ENCODE measurements at regions not wholly inside any gene's neighbourhood (a gene's known extent, or its start where the extent isn't known, plus 50 kb on each side); places are given as distances from the start of the nearest gene placed in this dataset.

DNA sequence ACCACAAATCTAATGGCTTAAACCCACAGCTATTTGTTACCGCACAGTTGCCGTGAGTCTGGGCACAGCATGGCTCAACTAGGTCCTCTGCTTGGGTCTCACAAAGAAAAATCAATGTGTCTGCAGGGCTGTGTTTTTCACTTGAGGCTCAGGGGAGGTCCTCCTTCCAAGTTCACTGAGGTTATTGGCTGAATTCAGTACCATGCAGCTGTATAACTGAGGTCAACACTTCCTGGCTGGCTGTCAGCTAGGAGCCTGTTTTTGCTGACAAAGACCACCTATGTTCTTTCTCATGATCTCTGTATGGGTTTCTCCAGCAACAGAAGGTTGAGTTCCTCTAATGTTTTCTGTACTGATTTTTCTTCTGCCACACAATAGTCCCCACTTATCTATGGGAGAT is 736.7 kb upstream of the PRKX start:
- no peak for DNase-seq

GRCh38 chrX:4435905-4436304 is 722.5 kb upstream of the PRKX start:
- DNase-seq: no peak

DNA sequence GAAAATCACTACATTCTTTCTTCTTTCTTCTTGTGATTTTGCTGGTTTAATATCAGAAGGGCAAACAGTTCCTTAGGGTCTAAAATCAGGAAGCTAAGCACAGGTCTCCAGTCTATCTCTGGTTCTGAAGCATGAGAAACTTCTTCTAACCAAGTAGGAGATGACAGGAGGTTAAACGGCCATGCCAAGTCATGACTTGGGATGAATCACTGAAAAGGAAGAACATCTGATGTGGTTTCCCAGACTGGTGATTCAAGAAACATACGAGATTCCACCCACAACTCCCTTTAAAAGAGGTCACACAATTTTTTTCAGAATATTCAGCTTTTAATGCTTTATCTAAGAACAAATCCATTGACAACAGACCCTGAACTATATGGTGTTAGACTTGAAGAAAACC is 684.0 kb upstream of the PRKX start:
- DNase-seq: no peak

GRCh38 chrX:4382273-4382672 is 668.8 kb upstream of the PRKX start:
- no peak for DNase-seq

DNA sequence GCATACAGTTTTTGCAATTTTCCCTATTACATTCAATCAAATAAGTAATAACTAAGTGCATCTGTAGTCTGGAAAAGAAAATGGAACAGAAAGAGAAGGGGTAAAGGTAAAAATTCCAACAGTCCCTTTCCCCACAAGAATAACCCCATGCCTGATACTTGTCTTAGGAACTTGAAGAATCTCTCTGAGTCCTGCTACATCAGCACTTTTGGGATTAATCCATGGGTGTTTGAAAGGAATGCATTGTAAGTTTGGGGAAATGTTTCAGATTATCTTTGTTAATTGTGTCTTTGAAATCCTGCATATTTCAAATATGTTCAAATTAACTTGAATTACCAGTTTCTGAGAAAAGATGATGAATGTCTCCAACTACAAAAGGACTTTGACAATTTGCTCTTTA is 667.3 kb upstream of the PRKX start:
- DNase-seq: no peak

- DNase-seq: no peak
Measured at GRCh38 chrX:4379071-4379470, 665.6 kb upstream of the PRKX start.

DNA sequence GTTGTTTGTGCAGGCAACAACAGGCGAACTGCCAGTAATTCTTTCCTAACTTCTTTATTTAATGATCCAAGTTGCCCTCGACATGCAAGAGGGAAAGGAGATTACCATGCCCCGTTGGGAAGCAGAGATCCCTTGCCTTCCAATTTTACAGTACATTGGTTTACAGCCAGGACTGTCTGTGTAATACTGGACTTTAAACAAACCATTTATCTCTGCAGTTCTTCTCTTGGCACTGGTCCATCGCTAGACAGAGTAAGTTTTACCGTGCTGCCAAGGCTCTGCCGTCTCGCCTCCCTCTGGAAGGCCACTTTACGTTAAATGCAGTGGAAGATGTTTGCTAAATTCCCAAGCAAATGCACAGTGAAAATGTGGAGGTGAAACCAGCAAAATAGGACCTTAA is 660.3 kb upstream of the PRKX start:
- DNase-seq: no peak

- no peak for DNase-seq
Measured at GRCh38 chrX:4358577-4358976, 645.1 kb upstream of the PRKX start.

DNA sequence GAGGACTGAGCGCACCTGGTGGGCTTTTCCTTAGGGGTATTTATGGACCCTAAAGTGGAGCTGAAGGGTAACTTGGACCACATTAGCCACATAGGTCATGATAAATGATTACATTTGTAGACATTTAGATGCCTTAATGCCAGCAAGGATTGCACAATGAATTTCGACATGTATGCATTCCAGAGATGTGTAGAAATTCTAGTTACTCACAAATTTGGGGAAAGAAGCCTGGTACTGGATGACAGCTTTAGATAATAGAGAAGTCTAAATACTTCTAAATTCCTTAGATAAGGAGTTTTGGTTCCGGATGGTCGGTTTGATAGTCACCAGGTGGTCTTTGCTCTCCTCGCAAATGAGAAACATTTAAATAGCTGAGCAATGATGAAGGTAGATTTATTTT is 609.5 kb upstream of the PRKX start:
- DNase-seq: no peak

GRCh38 chrX:4320436-4320947 is 607.0 kb upstream of the PRKX start:
- DNase-seq: no peak

DNA sequence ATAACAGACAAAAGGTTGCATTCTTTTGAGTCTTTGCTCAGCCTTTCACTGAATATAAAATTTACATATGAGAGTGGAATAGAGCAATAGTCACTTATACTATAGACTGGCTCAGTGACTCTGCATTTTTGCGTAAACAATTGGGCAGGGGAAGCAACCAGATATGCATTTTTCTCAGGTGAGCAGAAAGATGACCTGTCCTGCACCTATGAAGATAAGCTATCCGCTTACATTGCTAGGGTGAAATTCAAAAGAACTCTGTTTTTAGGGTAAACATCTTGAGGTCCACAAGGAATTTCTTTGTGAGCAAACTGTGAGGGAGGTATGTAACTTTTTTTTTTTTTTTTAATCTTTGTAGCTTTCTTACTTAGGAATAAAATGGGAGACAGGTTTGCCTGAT is 602.4 kb upstream of the PRKX start:
- DNase-seq: no peak

- no peak for DNase-seq
Measured at GRCh38 chrX:4314586-4314985, 601.1 kb upstream of the PRKX start.

DNA sequence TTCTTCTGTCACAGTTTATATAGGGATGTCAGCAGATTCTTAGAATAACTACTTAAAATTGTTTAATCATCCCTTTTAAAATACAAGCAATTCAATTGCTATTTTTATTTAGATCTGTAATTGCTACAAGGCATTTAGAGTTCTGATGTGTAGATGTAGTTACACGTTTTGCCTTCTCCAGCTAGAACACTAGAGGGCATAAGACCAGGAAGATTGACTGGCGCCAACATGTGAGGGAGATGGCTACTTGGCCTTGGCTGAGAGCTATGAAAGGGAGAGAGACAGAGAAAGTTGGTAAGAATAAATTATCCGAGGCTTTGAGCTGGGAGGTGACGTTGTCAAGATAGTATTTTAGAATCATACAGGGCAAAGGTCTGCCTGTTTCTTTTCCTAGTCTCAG is 563.7 kb upstream of the PRKX start:
- DNase-seq: no peak

DNA sequence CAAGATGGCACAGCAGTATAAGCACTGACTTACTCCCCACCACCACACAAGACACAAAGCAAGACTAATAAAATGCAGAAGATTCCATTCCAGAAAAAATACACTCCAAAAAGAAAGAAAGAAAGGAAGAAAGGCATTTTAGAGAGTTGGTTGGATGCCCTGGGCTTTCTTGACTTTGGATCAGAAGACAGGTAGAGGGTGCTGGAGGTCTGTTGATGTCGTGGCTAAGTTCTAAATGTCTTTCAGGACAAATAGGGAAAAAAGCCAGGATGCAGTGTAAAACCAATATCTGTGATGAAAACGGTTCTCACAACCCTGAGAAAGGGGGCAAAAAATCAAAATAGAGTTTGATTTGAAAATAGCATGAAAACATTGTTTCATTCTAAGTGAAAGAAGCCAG is 555.2 kb upstream of the PRKX start:
- DNase-seq: no peak

- no peak for DNase-seq
Measured at GRCh38 chrX:4265036-4265435, 551.6 kb upstream of the PRKX start.

GRCh38 chrX:4263030-4263803 is 549.8 kb upstream of the PRKX start:
- DNase-seq: no peak

- no peak for DNase-seq
Measured at GRCh38 chrX:4253092-4253491, 539.6 kb upstream of the PRKX start.

GRCh38 chrX:4249401-4249800 is 536.0 kb upstream of the PRKX start:
- no peak for DNase-seq

- DNase-seq: no peak
Measured at GRCh38 chrX:4243759-4244158, 530.3 kb upstream of the PRKX start.

- no peak for DNase-seq
Measured at GRCh38 chrX:4240541-4241194, 527.2 kb upstream of the PRKX start.

- no peak for DNase-seq
Measured at GRCh38 chrX:4239650-4240540, 526.4 kb upstream of the PRKX start.

GRCh38 chrX:4238916-4239315 is 525.5 kb upstream of the PRKX start:
- DNase-seq: no peak

DNA sequence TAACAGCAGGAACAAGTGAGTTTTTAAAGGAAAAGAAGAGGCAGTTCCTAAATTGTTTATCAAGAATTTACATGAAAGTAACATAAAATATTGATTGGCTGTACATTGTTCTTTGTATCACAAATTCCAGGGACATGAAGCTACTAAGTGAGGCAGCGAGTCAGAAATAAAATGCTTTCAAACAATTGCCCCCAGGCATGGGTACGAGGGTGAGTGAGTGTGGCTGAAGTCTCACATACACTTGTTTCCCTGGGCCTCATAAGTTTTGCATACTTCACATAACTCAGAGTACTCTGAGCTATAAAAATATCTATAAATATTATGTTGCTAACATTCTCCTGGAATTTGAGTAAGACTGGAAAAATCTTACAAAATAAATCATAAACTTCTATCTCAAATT is 511.6 kb upstream of the PRKX start:
- no peak for DNase-seq

DNA sequence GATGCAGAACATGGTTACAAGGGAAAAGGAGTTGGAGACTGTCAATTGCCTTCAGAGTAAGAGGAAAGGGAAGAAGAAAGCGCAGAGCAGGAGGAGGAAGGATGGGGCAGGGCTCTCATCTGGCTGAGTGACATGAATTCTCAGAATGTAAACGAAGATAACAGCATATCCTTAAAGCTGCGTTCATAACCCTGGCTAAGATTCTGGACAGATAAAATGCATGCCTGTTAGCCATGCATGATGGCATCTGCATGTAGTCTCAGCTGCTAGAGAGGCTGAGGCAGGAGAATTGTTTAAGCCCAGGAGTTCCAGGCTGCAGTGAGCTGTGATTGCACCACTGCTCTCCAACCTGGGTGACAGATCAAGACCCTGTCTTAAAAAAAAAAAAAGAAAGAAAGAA is 493.5 kb upstream of the PRKX start:
- DNase-seq: no peak
